ENCODE measurements at regions not wholly inside any gene's neighbourhood (a gene's known extent, or its start where the extent isn't known, plus 50 kb on each side); places are given as distances from the start of the nearest gene placed in this dataset.

- H3K79me1 ChIP-seq (ENCODE audit: insufficient read depth, low read depth, low read length, poor library complexity, severe bottlenecking): no peaks in the 10 kb centered on the region
- H3K14ac ChIP-seq (ENCODE audit: insufficient read depth, low read length): no peak overlapping the region
- Mint-ChIP-seq H3K36me3 (ENCODE audit: insufficient read depth in 1 of 3, low read depth in 3 of 3) (no peaks in the 10 kb centered on the region), H3K27me3 (ENCODE audit: low read depth) (no peaks in the 10 kb centered on the region), H3K9me3 (no peaks in the 10 kb centered on the region), H3K4me3 (no peak overlapping the region), H3K4me1 (no peaks in the 10 kb centered on the region), H3K27ac (no peak overlapping the region)
- H2BK20ac ChIP-seq (ENCODE audit: low read depth, low read length, poor library complexity, severe bottlenecking): no peak overlapping the region
- no peaks in the 10 kb centered on the region for H3K4me1 ChIP-seq (ENCODE audit: insufficient read depth, low read length)
- H4K5ac ChIP-seq (ENCODE audit: insufficient read length, low read depth, low read length): no peak overlapping the region
- no peak overlapping the region for H3K18ac ChIP-seq (ENCODE audit: insufficient read length, low read depth, low read length)
- no peak overlapping the region for H2BK12ac ChIP-seq (ENCODE audit: insufficient read length, low read depth, low read length)
- TF ChIP-seq, protein P1, sequence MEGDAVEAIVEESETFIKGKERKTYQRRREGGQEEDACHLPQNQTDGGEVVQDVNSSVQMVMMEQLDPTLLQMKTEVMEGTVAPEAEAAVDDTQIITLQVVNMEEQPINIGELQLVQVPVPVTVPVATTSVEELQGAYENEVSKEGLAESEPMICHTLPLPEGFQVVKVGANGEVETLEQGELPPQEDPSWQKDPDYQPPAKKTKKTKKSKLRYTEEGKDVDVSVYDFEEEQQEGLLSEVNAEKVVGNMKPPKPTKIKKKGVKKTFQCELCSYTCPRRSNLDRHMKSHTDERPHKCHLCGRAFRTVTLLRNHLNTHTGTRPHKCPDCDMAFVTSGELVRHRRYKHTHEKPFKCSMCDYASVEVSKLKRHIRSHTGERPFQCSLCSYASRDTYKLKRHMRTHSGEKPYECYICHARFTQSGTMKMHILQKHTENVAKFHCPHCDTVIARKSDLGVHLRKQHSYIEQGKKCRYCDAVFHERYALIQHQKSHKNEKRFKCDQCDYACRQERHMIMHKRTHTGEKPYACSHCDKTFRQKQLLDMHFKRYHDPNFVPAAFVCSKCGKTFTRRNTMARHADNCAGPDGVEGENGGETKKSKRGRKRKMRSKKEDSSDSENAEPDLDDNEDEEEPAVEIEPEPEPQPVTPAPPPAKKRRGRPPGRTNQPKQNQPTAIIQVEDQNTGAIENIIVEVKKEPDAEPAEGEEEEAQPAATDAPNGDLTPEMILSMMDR (conservative IDR thresholded peaks at IDR 0.05): no peak
- no peaks in the 10 kb centered on the region for H3K27me3 ChIP-seq (ENCODE audit: insufficient read depth, low read length)
- no peak overlapping the region for H2AFZ ChIP-seq (ENCODE audit: low read length)
- no peak overlapping the region for H3K9ac ChIP-seq (ENCODE audit: extremely low read depth, insufficient read length, low read length)
- DNase-seq: no peak
- H2BK5ac ChIP-seq (ENCODE audit: insufficient read length, low read length): no peak overlapping the region
- no CpG with 5 or more reads among the region's 2 CpGs for WGBS (ENCODE audit: extremely low coverage, insufficient read length, low lambda C conversion rate)
- H4K8ac ChIP-seq (replicated peaks; ENCODE audit: insufficient read length, low read depth, low read length): no peak overlapping the region
- H3T11ph ChIP-seq (ENCODE audit: low read length): no peak overlapping the region
- no peak overlapping the region for H3K23ac ChIP-seq (ENCODE audit: insufficient read length, low read depth, low read length)
- H3K9me3 ChIP-seq (ENCODE audit: control insufficient read depth, low read depth, low read length): no peaks in the 10 kb centered on the region
- H2BK120ac ChIP-seq (ENCODE audit: low read depth, low read length, poor library complexity, severe bottlenecking): no peak overlapping the region
- no peaks in the 10 kb centered on the region for H3K23me2 ChIP-seq (ENCODE audit: insufficient read length, low read depth, low read length, poor library complexity, severe bottlenecking)
- H2AK5ac ChIP-seq (ENCODE audit: insufficient read length, low read length): no peak overlapping the region
- no peak overlapping the region for H3K27ac ChIP-seq (ENCODE audit: insufficient read length, low read depth, low read length)
- H3K4ac ChIP-seq (ENCODE audit: low read depth, low read length): no peak overlapping the region
- H3K56ac ChIP-seq (ENCODE audit: insufficient read length, low read depth, low read length): no peak overlapping the region
- no peak overlapping the region for H3K4me2 ChIP-seq (ENCODE audit: insufficient read depth, insufficient read length, low read length)
- H4K91ac ChIP-seq (ENCODE audit: insufficient read length, low read depth, low read length): no peak overlapping the region
- no peak overlapping the region for H2BK15ac ChIP-seq (ENCODE audit: low read depth, low read length)
- H4K20me1 ChIP-seq (ENCODE audit: control insufficient read depth, insufficient read depth, insufficient read length): no peaks in the 10 kb centered on the region
- no peaks in the 10 kb centered on the region for H3K79me2 ChIP-seq (ENCODE audit: insufficient read depth, low read length)
Measured at GRCh38 chr1:70656361-70656760, 245.3 kb downstream of the CTH start.

Data from H9 (cell line).